Stimulated activated naive CD8-positive, alpha-beta T cell treated with anti-CD3 and anti-CD28 coated beads, Interleukin-15, Interleukin-2, amounts not matched to agents 100 ng/mL and 50 ng/mL, for 24 hours (primary cell): ENCODE measurements at regions not wholly inside any gene's neighbourhood (a gene's known extent, or its start where the extent isn't known, plus 50 kb on each side); places are given as distances from the start of the nearest gene placed in this dataset.
A peak's percentile ranks its signal among the peaks of the same experiment; 100 is the strongest.

Experiments
- H3K27ac Mint-ChIP-seq: one replicate; pipeline ENCODE4 v1.8.0; 2021; ENCODE audit warnings: mild to moderate bottlenecking, mixed read lengths
- H3K27me3 Mint-ChIP-seq: one replicate; pipeline ENCODE4 v1.8.0; 2021; ENCODE audit warnings: mixed read lengths
- H3K36me3 Mint-ChIP-seq: one replicate; pipeline ENCODE4 v1.8.0; 2021; ENCODE audit warnings: low read depth, mixed read lengths
- H3K4me1 Mint-ChIP-seq: one replicate; pipeline ENCODE4 v1.8.0; 2021; ENCODE audit warnings: low read depth, mixed read lengths
- H3K4me3 Mint-ChIP-seq: one replicate; pipeline ENCODE4 v1.8.0; 2021; ENCODE audit warnings: mild to moderate bottlenecking, mixed read lengths
- H3K9me3 Mint-ChIP-seq: one replicate; pipeline ENCODE4 v1.8.0; 2021; ENCODE audit warnings: mixed read lengths

DNA sequence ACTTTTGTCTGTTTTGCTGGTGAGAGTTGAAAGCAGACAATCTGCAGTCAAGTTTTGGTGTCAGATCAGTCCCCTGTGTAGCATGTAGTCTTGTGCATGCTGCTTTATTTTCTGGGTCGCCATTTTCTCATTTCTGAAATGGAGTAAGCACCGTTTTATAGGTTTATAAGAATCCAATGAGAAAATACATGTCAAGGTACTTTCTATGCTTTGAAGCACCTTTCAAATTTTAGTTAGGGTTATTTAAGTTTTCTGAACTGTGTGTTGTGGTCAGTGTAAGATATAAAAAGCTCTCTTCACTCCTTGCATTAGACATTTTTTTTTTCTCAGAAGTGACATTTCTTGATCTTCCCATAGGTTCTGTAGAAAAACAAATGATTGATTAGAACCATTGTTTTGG, 283.2 kb downstream of the ETS1 start:
- Mint-ChIP-seq H3K9me3 (peaks cover 5% of the 10 kb centered on the region), H3K27ac (peak overlapping the region; percentile 97), H3K4me1 (peaks cover 88% of the 10 kb centered on the region), H3K4me3 (peak overlapping the region; percentile 63), H3K36me3 (peaks cover 5% of the 10 kb centered on the region), H3K27me3 (no peaks in the 10 kb centered on the region)

DNA sequence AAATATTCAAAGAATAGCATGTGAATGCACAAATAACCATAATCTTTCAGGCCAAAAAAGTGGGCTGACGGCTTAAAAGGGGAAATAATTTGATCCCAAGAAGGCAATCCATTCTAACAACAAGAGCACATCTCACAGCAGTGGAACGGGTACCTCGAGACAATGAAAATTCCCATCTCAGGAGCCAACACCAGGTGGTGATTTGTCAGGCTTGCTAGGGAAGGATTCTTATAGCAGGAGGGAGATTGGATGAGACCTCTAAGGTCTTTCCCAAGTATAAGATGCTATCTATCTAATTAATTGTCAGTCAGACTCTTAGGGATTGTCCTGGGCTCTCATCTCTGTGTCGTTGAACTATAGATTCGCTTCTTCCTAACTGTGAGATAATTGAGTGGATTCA, 284.0 kb downstream of the ETS1 start:
- peaks cover 5% of the 10 kb centered on the region for H3K9me3 Mint-ChIP-seq
- H3K36me3 Mint-ChIP-seq, result peaks cover 5% of the 10 kb centered on the region
- no peaks in the 10 kb centered on the region for H3K27me3 Mint-ChIP-seq
- peaks cover 88% of the 10 kb centered on the region for H3K4me1 Mint-ChIP-seq
- peak overlapping the region; percentile 40 for H3K4me3 Mint-ChIP-seq
- peak overlapping the region; percentile 97 for H3K27ac Mint-ChIP-seq

DNA sequence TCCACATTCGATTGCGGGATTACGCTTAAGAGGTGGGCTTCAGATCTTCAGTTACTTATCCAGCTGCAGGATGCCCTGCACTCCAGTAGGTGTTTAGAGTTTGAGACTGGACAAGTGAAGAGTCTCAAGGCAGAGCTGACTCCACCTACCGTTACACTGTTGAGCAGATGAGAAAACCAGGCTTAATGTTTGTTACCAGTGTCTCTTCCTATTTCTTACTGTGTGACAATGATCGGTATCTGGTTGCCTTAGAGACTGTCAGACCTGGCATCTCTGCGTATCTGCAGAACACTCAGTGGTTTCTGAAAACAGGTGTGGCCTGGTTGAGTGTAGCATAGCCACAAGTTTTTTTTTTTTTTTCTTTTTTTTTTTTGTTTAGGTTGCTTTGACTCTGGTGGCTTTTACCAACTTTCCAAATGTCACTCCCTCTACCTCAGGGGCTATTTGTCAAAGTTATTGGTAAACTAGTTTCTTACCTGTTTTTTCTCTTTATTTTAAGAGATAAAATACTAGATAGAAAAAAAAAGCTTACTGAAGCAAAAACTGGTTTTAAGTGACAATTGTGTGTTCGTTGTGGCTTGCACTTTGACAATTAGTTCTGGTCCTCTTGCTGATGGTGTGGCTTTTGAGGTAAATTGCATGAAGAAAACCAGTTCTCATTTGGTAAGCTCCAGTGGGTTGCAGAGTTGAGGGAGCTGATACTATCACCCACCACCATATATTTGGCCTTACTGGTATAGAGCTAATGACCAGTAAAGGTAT, 284.8 kb downstream of the ETS1 start:
- H3K4me1 Mint-ChIP-seq, result peaks cover 91% of the 10 kb centered on the region
- peak overlapping the region; percentile 97 for H3K27ac Mint-ChIP-seq
- H3K9me3 Mint-ChIP-seq, result peaks cover 5% of the 10 kb centered on the region
- peaks cover 5% of the 10 kb centered on the region for H3K36me3 Mint-ChIP-seq
- no peaks in the 10 kb centered on the region for H3K27me3 Mint-ChIP-seq
- H3K4me3 Mint-ChIP-seq, result peak overlapping the region; percentile 84

DNA sequence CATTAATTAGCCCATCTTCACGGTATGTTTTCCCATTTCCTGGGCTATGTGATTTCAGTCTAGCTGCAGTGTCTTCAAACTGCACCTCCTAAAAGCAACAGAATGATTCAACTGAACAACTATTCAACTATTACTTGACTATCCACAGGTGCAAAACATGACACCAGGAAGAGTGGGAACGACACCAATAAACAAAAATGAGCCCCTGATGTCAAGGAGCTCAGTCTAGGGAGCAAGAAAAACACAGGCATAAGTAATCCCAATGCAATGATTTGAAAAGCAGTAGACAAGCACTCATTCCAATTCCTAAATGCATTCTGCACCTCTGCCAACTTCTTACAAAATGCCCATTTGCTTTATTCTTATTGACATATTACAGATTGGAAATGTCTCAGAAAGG, 285.6 kb downstream of the ETS1 start:
- Mint-ChIP-seq H3K36me3 (peaks cover 5% of the 10 kb centered on the region), H3K9me3 (peaks cover 5% of the 10 kb centered on the region)

DNA sequence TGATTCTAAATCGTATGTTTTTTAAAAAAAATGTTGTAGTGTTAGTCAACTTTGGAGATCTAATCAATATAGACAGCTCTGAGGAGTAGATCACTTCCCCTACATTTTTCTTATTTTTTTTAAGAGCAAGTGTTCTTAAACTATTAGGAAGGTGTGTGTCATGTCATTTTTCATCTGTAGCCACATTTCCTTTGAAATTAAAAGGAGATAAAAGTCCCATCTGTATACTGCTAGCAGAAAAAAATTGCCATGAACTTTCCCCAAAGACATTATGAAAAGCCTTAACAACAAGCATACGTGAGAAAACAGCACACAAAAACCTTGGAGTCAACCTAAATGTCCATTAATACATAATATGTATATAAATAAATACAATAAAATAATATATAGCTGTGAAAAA, 286.6 kb downstream of the ETS1 start:
- Mint-ChIP-seq H3K36me3 (peaks cover 5% of the 10 kb centered on the region), H3K27ac (peak overlapping the region; percentile 97), H3K4me1 (peaks cover 99% of the 10 kb centered on the region), H3K4me3 (peak overlapping the region; percentile 45), H3K27me3 (no peaks in the 10 kb centered on the region), H3K9me3 (no peaks in the 10 kb centered on the region)

More for the DNA sequence above, 285.6 kb downstream of the ETS1 start:
- H3K27me3 Mint-ChIP-seq, result no peaks in the 10 kb centered on the region
- H3K4me1 Mint-ChIP-seq, result peaks cover 99% of the 10 kb centered on the region
- peak overlapping the region; percentile 84 for H3K4me3 Mint-ChIP-seq
- H3K27ac Mint-ChIP-seq, result peak overlapping the region; percentile 97

GRCh38 chr11:128299132-128299726, 288.1 kb downstream of the ETS1 start:
- peaks cover 5% of the 10 kb centered on the region for H3K9me3 Mint-ChIP-seq
- peaks cover 18% of the 10 kb centered on the region for H3K36me3 Mint-ChIP-seq
- peak overlapping the region; percentile 97 for H3K27ac Mint-ChIP-seq
- H3K27me3 Mint-ChIP-seq, result no peaks in the 10 kb centered on the region
- H3K4me1 Mint-ChIP-seq, result peaks cover 99% of the 10 kb centered on the region
- peak overlapping the region; percentile 11 for H3K4me3 Mint-ChIP-seq

DNA sequence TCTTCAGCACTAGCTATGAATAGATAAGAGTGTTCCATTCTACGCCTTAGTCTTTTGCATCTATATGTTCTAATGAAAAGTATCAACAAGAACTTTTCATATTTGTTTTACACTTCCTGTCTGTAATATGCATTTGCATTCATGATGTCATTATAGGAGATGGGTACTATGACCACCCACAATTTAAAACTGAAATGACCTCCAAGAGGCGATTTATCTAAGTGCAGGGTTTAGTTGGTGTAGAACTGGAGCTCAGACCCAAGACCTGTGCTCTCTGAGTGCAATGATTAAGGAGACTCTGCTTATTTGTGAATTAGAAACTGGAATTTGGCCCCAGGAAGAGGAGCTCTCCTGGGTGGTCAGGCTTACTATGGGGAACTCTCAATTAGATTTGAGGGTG, 289.1 kb downstream of the ETS1 start:
- peaks cover 5% of the 10 kb centered on the region for H3K9me3 Mint-ChIP-seq
- H3K36me3 Mint-ChIP-seq, result peaks cover 21% of the 10 kb centered on the region
- peaks cover 99% of the 10 kb centered on the region for H3K4me1 Mint-ChIP-seq
- peak overlapping the region; percentile 11 for H3K4me3 Mint-ChIP-seq
- no peaks in the 10 kb centered on the region for H3K27me3 Mint-ChIP-seq
- peak overlapping the region; percentile 97 for H3K27ac Mint-ChIP-seq

DNA sequence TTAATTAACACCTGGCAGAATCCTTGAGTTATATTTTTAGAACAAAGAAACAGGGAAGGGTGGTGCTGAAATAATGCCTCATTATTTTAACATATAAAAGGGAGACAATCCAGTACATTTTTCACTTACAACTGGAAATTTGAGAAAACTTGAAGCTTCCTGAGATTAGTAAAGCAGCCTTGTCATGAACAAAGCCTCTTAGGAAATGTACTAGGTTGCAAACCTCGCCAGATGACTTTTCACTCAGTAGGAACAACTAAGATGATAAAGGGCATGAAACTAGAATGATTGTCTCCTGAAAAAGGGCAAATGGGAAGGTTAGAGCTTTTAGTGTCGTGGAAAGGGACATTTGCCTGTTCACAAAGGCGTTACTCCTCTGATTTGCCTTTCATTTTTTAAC, 289.6 kb downstream of the ETS1 start:
- H3K27me3 Mint-ChIP-seq, result no peaks in the 10 kb centered on the region
- H3K4me3 Mint-ChIP-seq, result peak overlapping the region; percentile 1
- H3K27ac Mint-ChIP-seq, result peak overlapping the region; percentile 97
- peaks cover 99% of the 10 kb centered on the region for H3K4me1 Mint-ChIP-seq
- H3K9me3 Mint-ChIP-seq, result peaks cover 5% of the 10 kb centered on the region
- H3K36me3 Mint-ChIP-seq, result peaks cover 25% of the 10 kb centered on the region

GRCh38 chr11:128297091-128297651, 290.2 kb downstream of the ETS1 start:
- Mint-ChIP-seq H3K9me3 (peaks cover 5% of the 10 kb centered on the region), H3K27ac (peak overlapping the region; percentile 97), H3K27me3 (no peaks in the 10 kb centered on the region), H3K36me3 (peaks cover 26% of the 10 kb centered on the region), H3K4me1 (peaks cover 100% of the 10 kb centered on the region), H3K4me3 (peak overlapping the region; percentile 1)

DNA sequence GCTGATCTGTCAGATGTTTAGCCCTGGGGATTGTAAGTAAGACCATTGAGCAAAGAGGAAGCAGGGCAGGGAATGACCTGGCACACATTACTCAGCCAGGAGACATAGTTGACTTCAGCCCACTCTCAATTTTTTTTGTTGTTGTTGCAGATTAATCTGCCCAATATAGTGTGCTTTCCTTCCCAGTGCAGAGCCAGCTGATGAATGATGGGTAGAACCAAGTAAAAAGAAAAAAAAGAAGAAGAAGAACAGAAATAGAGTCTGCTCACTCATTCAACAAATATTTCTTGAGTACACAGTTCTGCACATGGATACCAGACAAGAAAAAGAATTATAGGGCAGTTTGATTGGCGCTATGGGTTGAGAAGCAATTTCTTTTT, 292.7 kb downstream of the ETS1 start:
- Mint-ChIP-seq H3K27ac (peak overlapping the region; percentile 99), H3K4me3 (no peak overlapping the region), H3K4me1 (peaks cover 100% of the 10 kb centered on the region), H3K27me3 (no peaks in the 10 kb centered on the region), H3K36me3 (peaks cover 21% of the 10 kb centered on the region), H3K9me3 (peaks cover 5% of the 10 kb centered on the region)

DNA sequence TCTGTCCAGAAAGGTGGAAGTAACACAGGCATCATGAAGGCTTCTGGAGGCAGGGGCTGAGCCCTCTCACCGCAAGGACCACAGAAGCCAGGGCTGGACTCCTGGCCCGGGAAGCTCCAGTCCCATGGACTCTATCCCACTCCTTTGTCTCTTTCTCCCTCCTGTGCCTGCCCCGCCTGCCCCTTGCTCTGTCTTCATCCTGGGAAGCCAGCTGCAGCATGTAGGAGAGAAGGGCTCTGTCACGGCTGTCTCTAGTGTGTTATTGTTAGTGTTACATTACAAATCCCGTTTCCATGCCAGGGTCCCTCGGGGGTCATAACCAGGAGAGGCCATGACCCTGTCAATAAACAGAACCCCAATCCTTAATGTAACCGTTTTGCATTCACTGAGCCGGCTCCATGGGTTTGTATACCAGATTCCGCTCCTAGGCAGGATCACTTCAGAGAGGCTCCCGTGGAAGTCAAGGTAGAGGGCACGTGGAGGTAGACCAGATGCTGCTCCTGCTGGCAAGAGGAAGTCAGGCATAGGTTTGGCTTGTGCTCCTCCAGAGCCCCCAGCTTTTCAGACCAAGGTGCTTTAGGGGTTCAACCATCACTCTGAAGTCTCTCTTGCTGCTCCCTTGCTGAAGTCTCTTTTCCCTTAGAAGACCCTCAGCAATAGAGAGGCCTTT, 293.2 kb downstream of the ETS1 start:
- peaks cover 21% of the 10 kb centered on the region for H3K36me3 Mint-ChIP-seq
- peak overlapping the region; percentile 99 for H3K27ac Mint-ChIP-seq
- peaks cover 100% of the 10 kb centered on the region for H3K4me1 Mint-ChIP-seq
- peaks cover 5% of the 10 kb centered on the region for H3K9me3 Mint-ChIP-seq
- H3K27me3 Mint-ChIP-seq, result no peaks in the 10 kb centered on the region
- H3K4me3 Mint-ChIP-seq, result no peak overlapping the region

GRCh38 chr11:128291835-128292234, 295.5 kb downstream of the ETS1 start:
- Mint-ChIP-seq H3K27ac (peak overlapping the region; percentile 99), H3K36me3 (peaks cover 21% of the 10 kb centered on the region), H3K9me3 (peaks cover 5% of the 10 kb centered on the region), H3K4me1 (peaks cover 100% of the 10 kb centered on the region), H3K4me3 (peak overlapping the region; percentile 89), H3K27me3 (no peaks in the 10 kb centered on the region)

- peaks cover 5% of the 10 kb centered on the region for H3K9me3 Mint-ChIP-seq
- peak overlapping the region; percentile 99 for H3K27ac Mint-ChIP-seq
- H3K4me1 Mint-ChIP-seq, result peaks cover 100% of the 10 kb centered on the region
- peak overlapping the region; percentile 89 for H3K4me3 Mint-ChIP-seq
- peaks cover 21% of the 10 kb centered on the region for H3K36me3 Mint-ChIP-seq
- H3K27me3 Mint-ChIP-seq, result no peaks in the 10 kb centered on the region
Observed at GRCh38 chr11:128291007-128291406, 296.4 kb downstream of the ETS1 start.

- H3K36me3 Mint-ChIP-seq, result peaks cover 16% of the 10 kb centered on the region
- H3K27me3 Mint-ChIP-seq, result no peaks in the 10 kb centered on the region
- peaks cover 3% of the 10 kb centered on the region for H3K9me3 Mint-ChIP-seq
- peak overlapping the region; percentile 89 for H3K4me3 Mint-ChIP-seq
- peak overlapping the region; percentile 99 for H3K27ac Mint-ChIP-seq
- peaks cover 100% of the 10 kb centered on the region for H3K4me1 Mint-ChIP-seq
Observed at GRCh38 chr11:128290106-128290840, 297.1 kb downstream of the ETS1 start.
